ENCODE measurements at regions not wholly inside any gene's neighbourhood (a gene's known extent, or its start where the extent isn't known, plus 50 kb on each side); places are given as distances from the start of the nearest gene placed in this dataset.

DNA sequence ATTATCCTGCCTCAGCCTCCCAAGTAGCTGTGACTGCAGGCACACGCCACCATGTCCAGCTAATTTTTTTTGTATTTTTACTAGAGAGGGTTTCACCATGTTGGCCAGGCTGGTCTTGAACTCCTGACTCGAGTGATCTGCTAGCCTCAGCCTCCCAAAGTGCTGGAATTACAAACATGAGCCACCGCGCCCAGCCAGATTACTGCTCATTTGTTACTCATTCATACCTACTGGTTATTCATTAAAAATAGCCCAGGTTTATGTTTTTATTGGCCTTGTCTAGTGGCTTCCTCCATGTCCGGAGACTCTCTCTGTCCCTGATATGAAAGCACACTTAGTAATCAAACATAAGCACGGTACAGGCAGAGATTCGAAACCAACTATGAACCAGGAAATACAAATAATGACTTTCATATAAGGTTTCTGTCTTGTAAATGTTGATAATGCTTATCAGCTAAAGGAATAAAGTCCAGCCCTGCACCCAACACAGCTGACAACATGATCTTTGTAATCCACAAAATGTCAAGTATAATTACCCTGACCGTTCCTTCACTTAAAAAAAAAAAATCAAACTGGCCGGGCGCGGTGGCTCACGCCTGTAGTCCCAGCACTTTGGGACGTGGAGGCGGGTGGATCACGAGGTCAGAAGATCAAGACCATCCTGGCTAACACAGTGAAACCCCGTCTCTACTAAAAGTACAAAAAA is 50.4 kb upstream of the CXADR start:
- TF ChIP-seq, protein P1, sequence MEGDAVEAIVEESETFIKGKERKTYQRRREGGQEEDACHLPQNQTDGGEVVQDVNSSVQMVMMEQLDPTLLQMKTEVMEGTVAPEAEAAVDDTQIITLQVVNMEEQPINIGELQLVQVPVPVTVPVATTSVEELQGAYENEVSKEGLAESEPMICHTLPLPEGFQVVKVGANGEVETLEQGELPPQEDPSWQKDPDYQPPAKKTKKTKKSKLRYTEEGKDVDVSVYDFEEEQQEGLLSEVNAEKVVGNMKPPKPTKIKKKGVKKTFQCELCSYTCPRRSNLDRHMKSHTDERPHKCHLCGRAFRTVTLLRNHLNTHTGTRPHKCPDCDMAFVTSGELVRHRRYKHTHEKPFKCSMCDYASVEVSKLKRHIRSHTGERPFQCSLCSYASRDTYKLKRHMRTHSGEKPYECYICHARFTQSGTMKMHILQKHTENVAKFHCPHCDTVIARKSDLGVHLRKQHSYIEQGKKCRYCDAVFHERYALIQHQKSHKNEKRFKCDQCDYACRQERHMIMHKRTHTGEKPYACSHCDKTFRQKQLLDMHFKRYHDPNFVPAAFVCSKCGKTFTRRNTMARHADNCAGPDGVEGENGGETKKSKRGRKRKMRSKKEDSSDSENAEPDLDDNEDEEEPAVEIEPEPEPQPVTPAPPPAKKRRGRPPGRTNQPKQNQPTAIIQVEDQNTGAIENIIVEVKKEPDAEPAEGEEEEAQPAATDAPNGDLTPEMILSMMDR (IDR thresholded peaks at IDR 0.05), result no peak
- no peak for TF ChIP-seq POLR2A (IDR thresholded peaks at IDR 0.05)
